ENCODE measurements at regions not wholly inside any gene's neighbourhood (a gene's known extent, or its start where the extent isn't known, plus 50 kb on each side); places are given as distances from the start of the nearest gene placed in this dataset.

- Histone ChIP-seq H3K27ac (ENCODE audit: insufficient read length, low read depth, low read length) (no peak overlapping the region), H3K56ac (ENCODE audit: insufficient read length, low read depth, low read length) (no peak overlapping the region), H3K4me1 (ENCODE audit: insufficient read depth, low read length) (no peaks in the 10 kb centered on the region), H3K14ac (ENCODE audit: insufficient read depth, low read length) (no peak overlapping the region), H3T11ph (ENCODE audit: low read length) (no peak overlapping the region), H2AK5ac (ENCODE audit: insufficient read length, low read length) (no peak overlapping the region), H3K18ac (ENCODE audit: insufficient read length, low read depth, low read length) (no peak overlapping the region), H3K79me2 (ENCODE audit: insufficient read depth, low read length) (no peaks in the 10 kb centered on the region), H3K23me2 (ENCODE audit: insufficient read length, low read depth, low read length, poor library complexity, severe bottlenecking) (peaks cover 6% of the 10 kb centered on the region), H2BK15ac (ENCODE audit: low read depth, low read length) (no peak overlapping the region), H3K9me3 (ENCODE audit: control insufficient read depth, low read depth, low read length) (no peaks in the 10 kb centered on the region), H2BK120ac (ENCODE audit: low read depth, low read length, poor library complexity, severe bottlenecking) (no peak overlapping the region), H4K91ac (ENCODE audit: insufficient read length, low read depth, low read length) (no peak overlapping the region), H3K4ac (ENCODE audit: low read depth, low read length) (no peak overlapping the region), H2AFZ (ENCODE audit: low read length) (no peak overlapping the region), H2BK20ac (ENCODE audit: low read depth, low read length, poor library complexity, severe bottlenecking) (no peak overlapping the region), H4K5ac (ENCODE audit: insufficient read length, low read depth, low read length) (no peak overlapping the region), H2BK12ac (ENCODE audit: insufficient read length, low read depth, low read length) (no peak overlapping the region), H3K4me2 (ENCODE audit: insufficient read depth, insufficient read length, low read length) (peak overlapping the region; percentile 41), H3K79me1 (ENCODE audit: insufficient read depth, low read depth, low read length, poor library complexity, severe bottlenecking) (no peaks in the 10 kb centered on the region), H3K23ac (ENCODE audit: insufficient read length, low read depth, low read length) (no peak overlapping the region), H3K27me3 (ENCODE audit: insufficient read depth, low read length) (peaks cover 68% of the 10 kb centered on the region), H3K9ac (ENCODE audit: extremely low read depth, insufficient read length, low read length) (no peak overlapping the region), H2BK5ac (ENCODE audit: insufficient read length, low read length) (no peak overlapping the region), H4K8ac (replicated peaks; ENCODE audit: insufficient read length, low read depth, low read length) (no peak overlapping the region), H4K20me1 (ENCODE audit: control insufficient read depth, insufficient read depth, insufficient read length) (no peaks in the 10 kb centered on the region)
- Mint-ChIP-seq H3K27ac (no peak overlapping the region), H3K36me3 (ENCODE audit: insufficient read depth in 1 of 3, low read depth in 3 of 3) (no peaks in the 10 kb centered on the region; a peak in 1 of 7 replicates), H3K27me3 (ENCODE audit: low read depth) (peaks cover 98% of the 10 kb centered on the region), H3K4me1 (peaks cover 24 to 39% of the 10 kb centered on the region in 2 experiments), H3K4me3 (peak overlapping the region in 1 of 2 experiments; percentile 68; a peak in 4 of 5 replicates), H3K9me3 (0 out of 5 replicates have a peak, but pooled peaks cover 0 to 2% of the 10 kb centered on the region in 2 experiments)
- peak; percentile 27; the same call in 1 of the 3 replicates for TF ChIP-seq CTCF (conservative IDR thresholded peaks at IDR 0.05)
- peak; percentile 68 for DNase-seq
- WGBS (ENCODE audit: extremely low coverage, insufficient read length, low lambda C conversion rate), result no CpG with 5 or more reads among the region's 58 CpGs
These were observed 57.6 kb downstream of the TMEM174 start for GRCh38 chr5:73230264-73231245.

Measured in H9 (cell line).